ENCODE measurements at regions not wholly inside any gene's neighbourhood (a gene's known extent, or its start where the extent isn't known, plus 50 kb on each side); places are given as distances from the start of the nearest gene placed in this dataset.
"Not testable (repeated sequence)": the region's sequence is repeated elsewhere in the genome, so short reads cannot be mapped to it uniquely, and the experiment has no call there.

DNA sequence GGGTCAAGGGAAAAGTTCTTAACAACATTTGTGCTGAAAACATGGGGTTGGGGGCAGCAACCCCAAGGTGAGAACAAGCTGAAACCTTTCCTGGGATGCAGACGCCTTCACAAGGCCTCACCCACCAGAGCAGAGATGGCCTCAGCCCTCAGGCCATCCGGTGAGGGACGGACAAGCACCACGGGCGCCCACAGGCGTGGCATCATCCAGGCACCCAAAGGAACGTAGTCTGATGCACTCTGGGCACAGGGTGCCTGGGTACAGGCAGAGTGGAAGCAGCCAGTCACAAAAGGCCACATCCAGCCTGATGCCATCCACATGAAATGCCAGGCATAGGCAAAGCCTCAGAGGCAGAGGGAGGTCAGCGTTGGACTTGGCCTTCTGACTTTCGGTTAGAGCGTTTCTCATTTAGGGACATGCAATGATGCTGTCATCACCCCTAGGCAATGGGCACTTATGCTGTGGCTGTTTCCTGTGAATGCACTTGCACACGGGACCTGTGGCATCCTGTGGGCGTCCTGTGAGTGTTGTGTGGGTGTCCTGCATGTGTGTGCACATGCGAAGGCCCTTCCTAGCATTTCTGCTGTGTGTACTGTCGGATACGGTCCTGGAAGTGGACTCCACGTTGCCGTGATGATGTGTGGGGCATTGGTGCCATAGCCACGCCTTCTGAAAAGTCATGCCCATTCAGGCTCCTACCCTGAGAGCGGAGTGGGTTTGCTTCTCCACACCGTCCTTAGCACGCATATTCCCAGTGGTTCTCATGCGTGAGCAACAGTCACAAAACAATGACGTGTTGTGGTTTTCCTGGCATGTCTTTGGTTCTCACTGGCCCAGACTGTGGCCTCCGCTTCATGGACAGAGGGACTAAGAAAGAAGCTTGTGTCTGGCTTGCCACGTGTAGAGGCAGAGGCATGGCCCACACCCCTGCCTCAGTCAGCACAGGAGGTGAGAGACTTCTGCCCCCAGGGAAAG, 52.7 kb upstream of the ZNF469 start:
- peaks cover 0 to 4% of the 10 kb centered on the region in 2 experiments for H3K4me1 ChIP-seq (ENCODE audit: control insufficient read depth in 1 of 2, extremely low read depth in 1 of 2, insufficient read depth in 2 of 2, low read length in 2 of 2)
- H3K27me3 ChIP-seq (replicated peaks in 1 of 2; ENCODE audit: control insufficient read depth in 2 of 2, extremely low read depth in 1 of 2, insufficient read depth in 2 of 2, low read length in 1 of 2), result peaks cover 0 to 29% of the 10 kb centered on the region in 2 experiments
- H3K36me3 ChIP-seq (ENCODE audit: control insufficient read depth in 2 of 2, extremely low read depth in 1 of 2, insufficient read depth in 1 of 2, low read length in 1 of 2), result no peaks in the 10 kb centered on the region
- H3K27ac ChIP-seq (ENCODE audit: low read length), result no peak overlapping the region
- ChIA-PET CTCF (no interaction called here), POLR2A (no interaction called here)
- Mint-ChIP-seq H3K4me1 (peaks cover 2 to 7% (median 7%) of the 10 kb centered on the region in 3 donors), H3K36me3 (no peaks in the 10 kb centered on the region), H3K9me3 (no peaks in the 10 kb centered on the region), H3K4me3 (no peak overlapping the region), H3K27me3 (peaks cover 9 to 11% of the 10 kb centered on the region in 2 donors), H3K27ac (no peak overlapping the region)
- ATAC-seq (replicated peaks in 1 of 4) (no peak), DNase-seq (no peak)
- H3K4me3 ChIP-seq (ENCODE audit: control insufficient read depth in 1 of 2, extremely low read depth in 1 of 2, low read length in 1 of 2), result no peak overlapping the region
- 83% methylated on average over 23 of the region's 25 CpGs for WGBS (ENCODE audit: insufficient coverage)
- H3K9me3 ChIP-seq, result no peaks in the 10 kb centered on the region

- no peak overlapping the region for H3K27ac Mint-ChIP-seq
- H3K9me3 Mint-ChIP-seq, result no peaks in the 10 kb centered on the region
- peaks cover 0 to 4% of the 10 kb centered on the region in 2 experiments for H3K4me1 ChIP-seq (ENCODE audit: control insufficient read depth in 1 of 2, extremely low read depth in 1 of 2, insufficient read depth in 2 of 2, low read length in 2 of 2)
- no peaks in the 10 kb centered on the region for H3K36me3 Mint-ChIP-seq
- DNase-seq (no peak), ATAC-seq (replicated peaks in 1 of 4) (no peak)
- no peak overlapping the region for H3K27ac ChIP-seq (ENCODE audit: low read length)
- peaks cover 9 to 11% of the 10 kb centered on the region in 2 donors for H3K27me3 Mint-ChIP-seq
- no peak overlapping the region for H3K4me3 ChIP-seq (ENCODE audit: control insufficient read depth in 1 of 2, extremely low read depth in 1 of 2, low read length in 1 of 2)
- no peaks in the 10 kb centered on the region for H3K36me3 ChIP-seq (ENCODE audit: control insufficient read depth in 2 of 2, extremely low read depth in 1 of 2, insufficient read depth in 1 of 2, low read length in 1 of 2)
- no peak overlapping the region for H3K4me3 Mint-ChIP-seq
- ChIA-PET CTCF (interaction anchor here in 1 of 2 donors (0.6 kb wide), 1 partner anchor 222 kb away, joined by 4 read pairs; no protein-coding TSS in a partner anchor), POLR2A (no interaction called here)
- peaks cover 2 to 7% (median 7%) of the 10 kb centered on the region in 3 donors for H3K4me1 Mint-ChIP-seq
- H3K9me3 ChIP-seq, result no peaks in the 10 kb centered on the region
- peaks cover 0 to 29% of the 10 kb centered on the region in 2 experiments for H3K27me3 ChIP-seq (replicated peaks in 1 of 2; ENCODE audit: control insufficient read depth in 2 of 2, extremely low read depth in 1 of 2, insufficient read depth in 2 of 2, low read length in 1 of 2)
- 96% methylated on average over 15 of the region's 15 CpGs for WGBS (ENCODE audit: insufficient coverage)
Observed at GRCh38 chr16:88330971-88331890, 51.5 kb upstream of the ZNF469 start.

DNA sequence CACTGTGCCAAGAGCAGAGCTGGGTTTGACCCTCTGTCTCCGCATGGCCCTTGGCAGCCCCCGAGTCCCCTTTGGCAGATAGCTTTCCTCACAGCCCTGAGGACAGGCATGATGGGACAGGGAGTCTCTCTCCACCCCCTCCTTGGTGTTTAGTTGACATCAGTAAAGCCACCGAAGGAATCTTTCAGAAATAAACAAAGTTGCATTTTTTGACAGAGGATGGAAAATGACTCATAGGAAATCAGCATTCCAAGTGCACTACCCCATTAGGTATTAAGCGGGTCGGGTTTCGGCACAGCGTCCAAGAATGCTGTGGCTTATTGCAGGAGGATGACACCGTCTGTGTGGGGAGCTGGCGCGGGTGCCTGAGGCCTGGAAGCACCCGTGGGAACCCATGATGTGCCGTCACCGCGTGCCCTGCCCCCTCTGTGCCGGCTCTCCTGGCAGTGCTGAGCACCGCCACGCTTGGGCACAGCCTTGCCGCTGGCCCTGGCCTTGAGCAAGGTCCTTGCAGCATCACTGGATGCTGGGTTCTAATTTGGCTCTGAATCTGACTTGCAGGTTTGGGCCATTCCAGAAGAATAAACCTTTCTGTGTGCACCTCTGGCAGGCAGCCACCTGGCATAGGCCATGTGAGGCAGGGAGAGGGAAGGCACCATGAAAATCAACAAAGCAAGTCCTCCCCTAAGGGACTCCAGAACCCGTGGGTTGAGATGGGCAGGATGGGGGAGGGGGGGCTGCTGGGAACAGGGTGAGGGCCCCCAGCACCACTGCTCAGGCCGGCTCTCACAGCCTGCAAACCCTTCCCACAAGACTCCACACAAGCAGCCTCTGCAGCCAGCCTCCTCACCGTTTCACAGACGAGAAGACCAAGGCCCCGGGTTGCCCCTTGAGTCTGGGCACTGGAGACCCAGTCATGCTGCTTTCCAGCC, 50.5 kb upstream of the ZNF469 start:
- H3K36me3 Mint-ChIP-seq, result no peaks in the 10 kb centered on the region
- CTCF ChIA-PET, result no interaction called here
- no peaks in the 10 kb centered on the region for H3K9me3 ChIP-seq
- POLR2A ChIA-PET, result no interaction called here
- H3K36me3 ChIP-seq (ENCODE audit: control insufficient read depth in 2 of 2, extremely low read depth in 1 of 2, insufficient read depth in 1 of 2, low read length in 1 of 2), result no peaks in the 10 kb centered on the region
- H3K4me1 ChIP-seq (ENCODE audit: control insufficient read depth in 1 of 2, extremely low read depth in 1 of 2, insufficient read depth in 2 of 2, low read length in 2 of 2), result peaks cover 0 to 4% of the 10 kb centered on the region in 2 experiments
- no peak overlapping the region for H3K4me3 ChIP-seq (ENCODE audit: control insufficient read depth in 1 of 2, extremely low read depth in 1 of 2, low read length in 1 of 2)
- H3K4me3 Mint-ChIP-seq, result no peak overlapping the region
- peaks cover 9 to 11% of the 10 kb centered on the region in 2 donors for H3K27me3 Mint-ChIP-seq
- peaks cover 0 to 23% of the 10 kb centered on the region in 2 experiments for H3K27me3 ChIP-seq (replicated peaks in 1 of 2; ENCODE audit: control insufficient read depth in 2 of 2, extremely low read depth in 1 of 2, insufficient read depth in 2 of 2, low read length in 1 of 2)
- peaks cover 2 to 7% (median 7%) of the 10 kb centered on the region in 3 donors for H3K4me1 Mint-ChIP-seq
- H3K9me3 Mint-ChIP-seq, result no peaks in the 10 kb centered on the region
- H3K27ac ChIP-seq (ENCODE audit: low read length), result no peak overlapping the region
- ATAC-seq (replicated peaks in 1 of 4) (no peak), DNase-seq (no peak)
- WGBS (ENCODE audit: insufficient coverage), result 87% methylated on average over 14 of the region's 23 CpGs
- no peak overlapping the region for H3K27ac Mint-ChIP-seq

GRCh38 chr16:88332921-88333825, 49.6 kb upstream of the ZNF469 start:
- H3K36me3 ChIP-seq (ENCODE audit: control insufficient read depth in 2 of 2, extremely low read depth in 1 of 2, insufficient read depth in 1 of 2, low read length in 1 of 2); H3K4me3 ChIP-seq (ENCODE audit: control insufficient read depth in 1 of 2, extremely low read depth in 1 of 2, low read length in 1 of 2); H3K27ac ChIP-seq (ENCODE audit: low read length); H3K9me3 ChIP-seq; H3K4me1 ChIP-seq (ENCODE audit: control insufficient read depth in 1 of 2, extremely low read depth in 1 of 2, insufficient read depth in 2 of 2, low read length in 2 of 2); H3K27ac Mint-ChIP-seq; H3K4me3 Mint-ChIP-seq; POLR2A ChIA-PET; ATAC-seq (replicated peaks in 1 of 4); H3K36me3 Mint-ChIP-seq; H3K9me3 Mint-ChIP-seq; CTCF ChIA-PET; H3K4me1 Mint-ChIP-seq: not testable (repeated sequence)
- peaks cover 9 to 11% of the 10 kb centered on the region in 2 donors for H3K27me3 Mint-ChIP-seq
- 34% methylated on average over 15 of the region's 33 CpGs for WGBS (ENCODE audit: insufficient coverage)
- peak in 2 of 35 experiments; percentile 4 to 6 for DNase-seq
- peaks cover 0 to 23% of the 10 kb centered on the region in 2 experiments for H3K27me3 ChIP-seq (replicated peaks in 1 of 2; ENCODE audit: control insufficient read depth in 2 of 2, extremely low read depth in 1 of 2, insufficient read depth in 2 of 2, low read length in 1 of 2)

Measured in T-cell (primary cell).